ENCODE measurements at regions not wholly inside any gene's neighbourhood (a gene's known extent, or its start where the extent isn't known, plus 50 kb on each side); places are given as distances from the start of the nearest gene placed in this dataset.

GRCh38 chr16:27719106-27719445 is 169.1 kb downstream of the KATNIP start:
- DNase-seq (ENCODE audit: low spot score), result no peak

- DNase-seq (ENCODE audit: low spot score), result no peak
These were observed 171.0 kb downstream of the KATNIP start for GRCh38 chr16:27720731-27721530.

- DNase-seq (ENCODE audit: low spot score), result peak; percentile 52
These were observed 171.7 kb downstream of the KATNIP start for GRCh38 chr16:27721531-27722181.

GRCh38 chr16:27722207-27722606 is 172.3 kb downstream of the KATNIP start:
- DNase-seq (ENCODE audit: low spot score), result no peak

- no peak for DNase-seq (ENCODE audit: low spot score)
These were observed 173.0 kb downstream of the KATNIP start for GRCh38 chr16:27722892-27723450.

GRCh38 chr16:27723711-27724481 is 174.0 kb downstream of the KATNIP start:
- no peak for DNase-seq (ENCODE audit: low spot score)

GRCh38 chr16:27724482-27725235 is 174.7 kb downstream of the KATNIP start:
- no peak for DNase-seq (ENCODE audit: low spot score)

- DNase-seq (ENCODE audit: low spot score), result no peak
These were observed 175.5 kb downstream of the KATNIP start for GRCh38 chr16:27725236-27726000.

GRCh38 chr16:27726621-27727261 is 176.8 kb downstream of the KATNIP start:
- DNase-seq (ENCODE audit: low spot score), result no peak

- DNase-seq (ENCODE audit: low spot score), result no peak
These were observed 178.0 kb downstream of the KATNIP start for GRCh38 chr16:27727941-27728340.

- no peak for DNase-seq (ENCODE audit: low spot score)
These were observed 178.7 kb downstream of the KATNIP start for GRCh38 chr16:27728691-27729090.

GRCh38 chr16:27729516-27730304 is 179.8 kb downstream of the KATNIP start:
- DNase-seq (ENCODE audit: low spot score), result no peak

- DNase-seq (ENCODE audit: low spot score), result no peak
These were observed 180.8 kb downstream of the KATNIP start for GRCh38 chr16:27730661-27731210.

- no peak for DNase-seq (ENCODE audit: low spot score)
These were observed 185.1 kb downstream of the KATNIP start for GRCh38 chr16:27735031-27735430.

GRCh38 chr16:27736431-27736830 is 186.5 kb downstream of the KATNIP start:
- DNase-seq (ENCODE audit: low spot score), result no peak

- no peak for DNase-seq (ENCODE audit: low spot score)
These were observed 187.6 kb downstream of the KATNIP start for GRCh38 chr16:27737513-27737912.
